SK-N-MC (cell line): ENCODE measurements at regions not wholly inside any gene's neighbourhood (a gene's known extent, or its start where the extent isn't known, plus 50 kb on each side); places are given as distances from the start of the nearest gene placed in this dataset.
"Not testable (repeated sequence)": the region's sequence is repeated elsewhere in the genome, so short reads cannot be mapped to it uniquely, and the experiment has no call there.

Experiments used
- EZH2 ChIP-seq: fragments of 200-600 bp; sonication (generic); IDR thresholded peaks from one replicate; pipeline ENCODE4 v1.6.1; 2017; ENCODE audit warnings: antibody characterized with exemption
- FOXP2 ChIP-seq: optimal IDR thresholded peaks from 2 replicates; pipeline ENCODE3; 2011; ENCODE audit warnings: mild to moderate bottlenecking, moderate library complexity; ENCODE audit not compliant: insufficient read depth; ENCODE audit errors: extremely low read length, control extremely low read depth
- POLR2AphosphoS5 ChIP-seq: IDR thresholded peaks from 2 replicates; pipeline ENCODE4 v1.6.1; 2012; ENCODE audit warnings: mild to moderate bottlenecking, low read depth, low read length, borderline replicate concordance

- not testable (repeated sequence) for TF ChIP-seq EZH2, POLR2AphosphoS5, FOXP2
Observed at GRCh38 chr10:83786701-83787100, 352.6 kb upstream of the GHITM start.
